Activated T-cell treated with anti-CD3 and anti-CD28 coated beads, Interleukin-2, amount 50 U/mL, for 72 hours (primary cell): ENCODE measurements at regions not wholly inside any gene's neighbourhood (a gene's known extent, or its start where the extent isn't known, plus 50 kb on each side); places are given as distances from the start of the nearest gene placed in this dataset.

ENCODE experiments used
- ATAC-seq, 2 donors: fragments of 150-1000 bp; cut with Tn5 transposase; replicated peaks in 1 of 2; 2 replicates each; pipeline ENCODE4 v1.10.0; 2021; ENCODE audit warnings: moderate library complexity in 2 of 2, mild to moderate bottlenecking in 1 of 2
- DNase-seq, 2 donors: peaks; one replicate each; pipeline ENCODE4 v3.0.0; 2021 to 2022; ENCODE audit warnings: mixed read lengths in 1 of 2
- H3K27ac Mint-ChIP-seq: one replicate; pipeline ENCODE4 v1.8.0; 2022; ENCODE audit warnings: mild to moderate bottlenecking, moderate library complexity, mixed read lengths
- H3K27me3 Mint-ChIP-seq: one replicate; pipeline ENCODE4 v1.8.0; 2022; ENCODE audit warnings: low read depth, mixed read lengths
- H3K36me3 Mint-ChIP-seq, 2 donors: one replicate each; pipeline ENCODE4 v1.8.0; 2022; ENCODE audit warnings: mixed read lengths in 2 of 2, mild to moderate bottlenecking in 1 of 2; ENCODE audit not compliant: insufficient read depth in 2 of 2
- H3K4me1 Mint-ChIP-seq: one replicate; pipeline ENCODE4 v1.8.0; 2022; ENCODE audit warnings: low read depth, mixed read lengths
- H3K4me3 Mint-ChIP-seq, 2 donors: one replicate each; pipeline ENCODE4 v1.8.0; 2022; ENCODE audit warnings: mild to moderate bottlenecking in 2 of 2, mixed read lengths in 2 of 2, moderate library complexity in 2 of 2
- H3K9me3 Mint-ChIP-seq, 2 donors: one replicate each; pipeline ENCODE4 v1.8.0; 2022; ENCODE audit warnings: mixed read lengths in 2 of 2

GRCh38 chr7:52980129-52980528 lies 55.3 kb upstream of the POM121L12 start:
- DNase-seq (no peak), ATAC-seq (no peak)
- Mint-ChIP-seq H3K27me3 (no peaks in the 10 kb centered on the region), H3K27ac (no peak overlapping the region), H3K4me1 (no peaks in the 10 kb centered on the region), H3K36me3 (peaks cover 5 to 7% of the 10 kb centered on the region in 2 donors), H3K9me3 (peaks cover 9 to 17% of the 10 kb centered on the region in 2 donors), H3K4me3 (no peak overlapping the region)

GRCh38 chr7:52973126-52973525 lies 62.3 kb upstream of the POM121L12 start:
- no peaks in the 10 kb centered on the region for H3K4me1 Mint-ChIP-seq
- no peak overlapping the region for H3K27ac Mint-ChIP-seq
- no peaks in the 10 kb centered on the region for H3K27me3 Mint-ChIP-seq
- no peak for ATAC-seq
- H3K9me3 Mint-ChIP-seq: peaks cover 12 to 14% of the 10 kb centered on the region in 2 donors
- H3K36me3 Mint-ChIP-seq: peaks cover 0 to 3% of the 10 kb centered on the region in 2 donors
- no peak for DNase-seq
- no peak overlapping the region for H3K4me3 Mint-ChIP-seq

- H3K4me1 Mint-ChIP-seq: no peaks in the 10 kb centered on the region
- no peaks in the 10 kb centered on the region for H3K36me3 Mint-ChIP-seq
- no peak overlapping the region for H3K4me3 Mint-ChIP-seq
- H3K27me3 Mint-ChIP-seq: no peaks in the 10 kb centered on the region
- ATAC-seq (no peak), DNase-seq (no peak)
- H3K27ac Mint-ChIP-seq: no peak overlapping the region
- H3K9me3 Mint-ChIP-seq: peaks cover 8 to 13% of the 10 kb centered on the region in 2 donors
These were observed 72.9 kb upstream of the POM121L12 start for GRCh38 chr7:52962402-52963076.

- no peak overlapping the region for H3K4me3 Mint-ChIP-seq
- peaks cover 8 to 9% of the 10 kb centered on the region in 2 donors for H3K9me3 Mint-ChIP-seq
- no peaks in the 10 kb centered on the region for H3K36me3 Mint-ChIP-seq
- no peaks in the 10 kb centered on the region for H3K27me3 Mint-ChIP-seq
- DNase-seq: no peak
- H3K4me1 Mint-ChIP-seq: no peaks in the 10 kb centered on the region
- no peak for ATAC-seq
- no peak overlapping the region for H3K27ac Mint-ChIP-seq
These were observed 74.3 kb upstream of the POM121L12 start for GRCh38 chr7:52961084-52961483.

- no peak for ATAC-seq
- H3K27ac Mint-ChIP-seq: no peak overlapping the region
- no peak for DNase-seq
- H3K36me3 Mint-ChIP-seq: no peaks in the 10 kb centered on the region
- H3K4me3 Mint-ChIP-seq: no peak overlapping the region
- peaks cover 3 to 5% of the 10 kb centered on the region in 2 donors for H3K9me3 Mint-ChIP-seq
- no peaks in the 10 kb centered on the region for H3K27me3 Mint-ChIP-seq
- no peaks in the 10 kb centered on the region for H3K4me1 Mint-ChIP-seq
These were observed 75.4 kb upstream of the POM121L12 start for GRCh38 chr7:52959878-52960660.

- H3K27me3 Mint-ChIP-seq: no peaks in the 10 kb centered on the region
- H3K27ac Mint-ChIP-seq: no peak overlapping the region
- DNase-seq (no peak), ATAC-seq (no peak)
- no peaks in the 10 kb centered on the region for H3K4me1 Mint-ChIP-seq
- H3K4me3 Mint-ChIP-seq: no peak overlapping the region
- H3K36me3 Mint-ChIP-seq: no peaks in the 10 kb centered on the region
- H3K9me3 Mint-ChIP-seq: peaks cover 3 to 9% of the 10 kb centered on the region in 2 donors
These were observed 76.1 kb upstream of the POM121L12 start for GRCh38 chr7:52959336-52959735.

GRCh38 chr7:52958621-52959140 lies 76.8 kb upstream of the POM121L12 start:
- Mint-ChIP-seq H3K27ac (no peak overlapping the region), H3K4me1 (no peaks in the 10 kb centered on the region), H3K9me3 (peaks cover 5 to 10% of the 10 kb centered on the region in 2 donors), H3K27me3 (no peaks in the 10 kb centered on the region), H3K36me3 (no peaks in the 10 kb centered on the region), H3K4me3 (no peak overlapping the region)
- ATAC-seq (no peak), DNase-seq (no peak)

GRCh38 chr7:52956379-52956915 lies 79.0 kb upstream of the POM121L12 start:
- ATAC-seq: no peak
- H3K27me3 Mint-ChIP-seq: no peaks in the 10 kb centered on the region

GRCh38 chr7:52955522-52955921 lies 79.9 kb upstream of the POM121L12 start:
- Mint-ChIP-seq H3K36me3 (no peaks in the 10 kb centered on the region), H3K9me3 (peaks cover 5 to 10% of the 10 kb centered on the region in 2 donors), H3K4me1 (no peaks in the 10 kb centered on the region), H3K27me3 (no peaks in the 10 kb centered on the region), H3K27ac (no peak overlapping the region), H3K4me3 (no peak overlapping the region)
- ATAC-seq (no peak), DNase-seq (no peak)

More at GRCh38 chr7:52956379-52956915, 79.0 kb upstream of the POM121L12 start:
- Mint-ChIP-seq H3K36me3 (no peaks in the 10 kb centered on the region), H3K27ac (no peak overlapping the region), H3K4me3 (no peak overlapping the region), H3K9me3 (peaks cover 5 to 10% of the 10 kb centered on the region in 2 donors), H3K4me1 (no peaks in the 10 kb centered on the region)
- DNase-seq: no peak

- Mint-ChIP-seq H3K27ac (no peak overlapping the region), H3K27me3 (no peaks in the 10 kb centered on the region), H3K4me1 (no peaks in the 10 kb centered on the region), H3K9me3 (peaks cover 8 to 10% of the 10 kb centered on the region in 2 donors), H3K4me3 (no peak overlapping the region), H3K36me3 (no peaks in the 10 kb centered on the region)
- ATAC-seq (no peak), DNase-seq (no peak)
These were observed 90.5 kb upstream of the POM121L12 start for GRCh38 chr7:52944921-52945320.

GRCh38 chr7:52940481-52940880 lies 95.0 kb upstream of the POM121L12 start:
- Mint-ChIP-seq H3K27me3 (no peaks in the 10 kb centered on the region), H3K4me1 (no peaks in the 10 kb centered on the region), H3K27ac (no peak overlapping the region), H3K4me3 (no peak overlapping the region), H3K9me3 (peaks cover 11% of the 10 kb centered on the region in 2 donors), H3K36me3 (no peaks in the 10 kb centered on the region)
- DNase-seq: no peak
- ATAC-seq: no peak

GRCh38 chr7:52938455-52939133 lies 96.8 kb upstream of the POM121L12 start:
- DNase-seq (no peak), ATAC-seq (no peak)
- no peak overlapping the region for H3K27ac Mint-ChIP-seq
- peaks cover 13 to 17% of the 10 kb centered on the region in 2 donors for H3K9me3 Mint-ChIP-seq
- no peak overlapping the region for H3K4me3 Mint-ChIP-seq
- no peaks in the 10 kb centered on the region for H3K4me1 Mint-ChIP-seq
- H3K36me3 Mint-ChIP-seq: peaks cover 0 to under 1% of the 10 kb centered on the region in 2 donors
- H3K27me3 Mint-ChIP-seq: no peaks in the 10 kb centered on the region

- Mint-ChIP-seq H3K27me3 (no peaks in the 10 kb centered on the region), H3K36me3 (peaks cover 0 to 3% of the 10 kb centered on the region in 2 donors)
- DNase-seq: no peak
These were observed 98.7 kb upstream of the POM121L12 start for GRCh38 chr7:52936750-52937149.

More at GRCh38 chr7:52936750-52937149, 98.7 kb upstream of the POM121L12 start:
- no peak overlapping the region for H3K27ac Mint-ChIP-seq
- H3K4me3 Mint-ChIP-seq: no peak overlapping the region
- peaks cover 20 to 26% of the 10 kb centered on the region in 2 donors for H3K9me3 Mint-ChIP-seq
- H3K4me1 Mint-ChIP-seq: no peaks in the 10 kb centered on the region
- no peak for ATAC-seq
